BE2C (cell line): ENCODE measurements at regions not wholly inside any gene's neighbourhood (a gene's known extent, or its start where the extent isn't known, plus 50 kb on each side); places are given as distances from the start of the nearest gene placed in this dataset.
"Not testable (repeated sequence)": the region's sequence is repeated elsewhere in the genome, so short reads cannot be mapped to it uniquely, and the experiment has no call there.

Source experiments
- DNase-seq: peaks from one replicate; pipeline ENCODE4 v3.0.0-alpha.2; 2020
- H3K27me3 ChIP-seq: fragments of 250-450 bp; sonication (Bioruptor Pico); 2 replicates; pipeline ENCODE4 v1.5.1; 2020; ENCODE audit warnings: mild to moderate bottlenecking
- H3K36me3 ChIP-seq: fragments of 250-450 bp; sonication (Bioruptor Pico); 2 replicates; pipeline ENCODE4 v1.5.1; 2020; ENCODE audit warnings: mild to moderate bottlenecking
- H3K4me1 ChIP-seq: fragments of 250-450 bp; sonication (Bioruptor Pico); 2 replicates; pipeline ENCODE4 v1.5.1; 2020
- H3K4me3 ChIP-seq: 2 replicates; pipeline ENCODE4 v1.5.1; 2011; ENCODE audit warnings: low read depth, low read length
- H3K9me3 ChIP-seq: fragments of 250-450 bp; sonication (Bioruptor Pico); 2 replicates; pipeline ENCODE4 v1.5.1; 2020
- TF ChIP-seq, protein P1 (sequence below): IDR thresholded peaks from 2 replicates; pipeline ENCODE4 v1.5.1; 2012; ENCODE audit warnings: mild to moderate bottlenecking, low read depth, low read length

DNA sequence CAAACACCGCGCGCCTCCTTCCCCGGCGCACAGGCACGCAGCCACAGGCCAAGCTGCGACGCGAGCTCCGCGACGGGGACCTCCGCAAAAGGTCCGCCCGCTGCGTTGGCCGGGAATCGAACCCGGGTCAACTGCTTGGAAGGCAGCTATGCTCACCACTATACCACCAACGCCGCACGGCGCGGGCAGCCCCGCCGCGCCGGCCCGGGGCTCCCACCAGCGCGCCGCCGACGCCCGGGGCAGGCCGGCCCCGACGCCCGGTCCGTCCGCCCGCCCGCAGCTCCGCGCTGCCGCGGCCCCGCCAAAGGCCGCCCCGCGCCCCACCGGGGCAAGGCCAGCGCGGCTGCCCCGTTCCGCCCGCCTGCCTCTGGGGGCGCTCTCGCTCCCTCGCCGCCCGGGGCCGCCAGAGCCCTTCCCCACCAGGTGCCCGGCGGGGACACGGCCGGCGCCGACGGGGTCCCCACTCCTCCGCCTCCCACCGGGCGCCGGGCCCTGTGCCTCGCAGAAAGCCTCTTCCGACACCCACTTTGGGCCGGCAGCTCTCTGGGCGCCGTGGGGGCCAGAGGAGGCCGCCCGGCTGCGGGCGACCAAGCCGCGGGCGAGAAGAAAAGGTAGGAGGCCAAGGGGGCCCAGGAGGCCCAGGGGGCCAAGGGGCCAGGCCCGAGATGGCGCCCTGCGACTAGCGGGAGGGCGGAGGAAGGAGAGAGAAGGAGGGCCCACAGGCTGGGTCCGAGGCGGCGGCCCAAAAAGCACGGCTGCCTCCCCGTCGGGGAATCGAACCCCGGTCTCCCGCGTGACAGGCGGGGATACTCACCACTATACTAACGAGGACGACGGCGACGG is 50.2 kb upstream of the FCGR2A start:
- H3K4me1 ChIP-seq, H3K4me3 ChIP-seq, DNase-seq, H3K36me3 ChIP-seq, H3K27me3 ChIP-seq, H3K9me3 ChIP-seq: not testable (repeated sequence)

DNA sequence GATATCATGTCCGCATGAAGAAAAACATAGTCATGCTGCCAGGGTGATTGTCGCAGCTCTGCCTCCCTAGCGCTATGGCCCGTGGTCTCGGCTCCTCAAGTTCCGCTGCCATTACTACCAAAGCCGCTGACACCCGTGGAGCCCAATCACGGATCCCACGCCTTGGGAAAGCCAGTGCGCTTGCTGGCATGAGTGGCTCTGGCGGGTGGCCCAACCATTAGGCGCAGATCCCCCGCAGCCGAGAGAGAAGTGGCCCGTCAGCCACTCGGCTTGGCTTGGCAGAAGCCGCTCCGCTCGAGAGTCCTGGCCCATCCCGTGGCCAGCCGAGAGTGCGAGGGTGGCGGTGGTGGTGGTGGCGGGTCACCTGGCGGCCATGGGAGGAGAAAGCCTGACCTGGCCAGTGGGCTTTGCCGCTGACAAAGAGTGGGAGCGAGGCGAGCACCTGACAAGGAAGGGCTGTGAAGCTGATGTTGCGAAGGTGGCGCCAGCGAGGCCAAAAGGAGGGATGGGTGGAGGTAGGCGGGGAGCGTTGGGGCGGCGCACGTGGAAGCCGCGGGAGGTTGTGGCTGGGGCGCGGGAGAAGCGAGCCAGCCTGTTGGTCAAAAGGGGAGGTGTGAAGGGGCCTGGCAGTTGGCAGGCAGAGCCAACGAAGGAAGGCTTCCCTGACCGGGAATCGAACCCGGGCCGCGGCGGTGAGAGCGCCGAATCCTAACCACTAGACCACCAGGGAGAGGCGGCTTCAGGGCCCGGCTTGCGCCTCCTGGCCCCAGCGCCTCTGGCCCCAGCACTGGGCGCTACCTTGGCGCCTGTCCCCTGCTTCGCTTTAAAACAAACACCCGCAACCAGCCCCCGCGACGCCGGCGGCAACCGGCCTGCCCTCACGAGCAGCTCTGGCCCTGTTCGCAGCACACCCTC is 51.0 kb upstream of the FCGR2A start:
- H3K9me3 ChIP-seq, H3K36me3 ChIP-seq, H3K4me3 ChIP-seq, H3K4me1 ChIP-seq, H3K27me3 ChIP-seq: not testable (repeated sequence)
- peak; percentile 54 for DNase-seq

DNA sequence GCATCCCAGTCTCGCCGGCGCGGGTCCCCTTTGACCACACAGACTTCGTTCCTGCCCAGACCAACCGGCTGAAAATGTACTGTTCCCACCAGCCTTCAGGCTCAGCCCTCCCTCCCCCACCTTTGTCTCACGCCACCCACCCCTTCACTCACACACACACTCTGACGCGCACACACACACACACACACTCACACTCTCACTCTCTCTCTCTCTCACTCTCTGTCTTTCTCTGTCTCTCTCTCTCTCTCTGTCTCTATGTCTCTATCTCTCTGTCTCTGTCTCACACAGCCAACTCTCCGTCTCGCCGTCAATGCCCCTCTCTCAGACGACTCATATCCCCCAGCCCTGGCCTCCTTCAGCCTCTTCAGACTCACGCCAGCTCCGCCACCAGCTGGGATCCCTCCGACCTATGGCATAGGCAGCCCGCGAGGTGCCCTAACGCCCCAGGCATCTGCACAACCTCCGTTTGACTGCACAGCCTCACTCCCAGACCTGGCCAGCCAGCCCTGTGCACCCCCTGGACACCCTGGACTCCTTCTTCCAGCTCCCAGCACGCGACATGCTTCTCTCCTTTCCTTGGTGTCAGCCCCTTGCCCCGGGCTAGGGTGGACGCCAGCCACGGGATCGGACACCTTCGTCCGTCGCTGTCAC is 53.4 kb upstream of the FCGR2A start:
- DNase-seq = not testable (repeated sequence)

DNA sequence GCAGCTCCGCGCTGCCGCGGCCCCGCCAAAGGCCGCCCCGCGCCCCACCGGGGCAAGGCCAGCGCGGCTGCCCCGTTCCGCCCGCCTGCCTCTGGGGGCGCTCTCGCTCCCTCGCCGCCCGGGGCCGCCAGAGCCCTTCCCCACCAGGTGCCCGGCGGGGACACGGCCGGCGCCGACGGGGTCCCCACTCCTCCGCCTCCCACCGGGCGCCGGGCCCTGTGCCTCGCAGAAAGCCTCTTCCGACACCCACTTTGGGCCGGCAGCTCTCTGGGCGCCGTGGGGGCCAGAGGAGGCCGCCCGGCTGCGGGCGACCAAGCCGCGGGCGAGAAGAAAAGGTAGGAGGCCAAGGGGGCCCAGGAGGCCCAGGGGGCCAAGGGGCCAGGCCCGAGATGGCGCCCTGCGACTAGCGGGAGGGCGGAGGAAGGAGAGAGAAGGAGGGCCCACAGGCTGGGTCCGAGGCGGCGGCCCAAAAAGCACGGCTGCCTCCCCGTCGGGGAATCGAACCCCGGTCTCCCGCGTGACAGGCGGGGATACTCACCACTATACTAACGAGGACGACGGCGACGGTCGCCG is 57.4 kb upstream of the FCGR2A start:
- not testable (repeated sequence) for DNase-seq, H3K36me3 ChIP-seq, H3K4me1 ChIP-seq, H3K9me3 ChIP-seq, H3K4me3 ChIP-seq, H3K27me3 ChIP-seq

More for the DNA sequence above, 53.4 kb upstream of the FCGR2A start:
- H3K4me3 ChIP-seq, H3K4me1 ChIP-seq, H3K36me3 ChIP-seq, H3K9me3 ChIP-seq, H3K27me3 ChIP-seq: not testable (repeated sequence)

DNA sequence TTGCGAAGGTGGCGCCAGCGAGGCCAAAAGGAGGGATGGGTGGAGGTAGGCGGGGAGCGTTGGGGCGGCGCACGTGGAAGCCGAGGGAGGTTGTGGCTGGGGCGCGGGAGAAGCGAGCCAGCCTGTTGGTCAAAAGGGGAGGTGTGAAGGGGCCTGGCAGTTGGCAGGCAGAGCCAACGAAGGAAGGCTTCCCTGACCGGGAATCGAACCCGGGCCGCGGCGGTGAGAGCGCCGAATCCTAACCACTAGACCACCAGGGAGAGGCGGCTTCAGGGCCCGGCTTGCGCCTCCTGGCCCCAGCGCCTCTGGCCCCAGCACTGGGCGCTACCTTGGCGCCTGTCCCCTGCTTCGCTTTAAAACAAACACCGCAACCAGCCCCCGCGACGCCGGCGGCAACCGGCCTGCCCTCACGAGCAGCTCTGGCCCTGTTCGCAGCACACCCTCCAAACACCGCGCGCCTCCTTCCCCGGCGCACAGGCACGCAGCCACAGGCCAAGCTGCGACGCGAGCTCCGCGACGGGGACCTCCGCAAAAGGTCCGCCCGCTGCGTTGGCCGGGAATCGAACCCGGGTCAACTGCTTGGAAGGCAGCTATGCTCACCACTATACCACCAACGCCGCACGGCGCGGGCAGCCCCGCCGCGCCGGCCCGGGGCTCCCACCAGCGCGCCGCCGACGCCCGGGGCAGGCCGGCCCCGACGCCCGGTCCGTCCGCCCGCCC is 58.1 kb upstream of the FCGR2A start:
- not testable (repeated sequence) for H3K4me1 ChIP-seq, H3K4me3 ChIP-seq, H3K9me3 ChIP-seq, DNase-seq, H3K36me3 ChIP-seq, H3K27me3 ChIP-seq

DNA sequence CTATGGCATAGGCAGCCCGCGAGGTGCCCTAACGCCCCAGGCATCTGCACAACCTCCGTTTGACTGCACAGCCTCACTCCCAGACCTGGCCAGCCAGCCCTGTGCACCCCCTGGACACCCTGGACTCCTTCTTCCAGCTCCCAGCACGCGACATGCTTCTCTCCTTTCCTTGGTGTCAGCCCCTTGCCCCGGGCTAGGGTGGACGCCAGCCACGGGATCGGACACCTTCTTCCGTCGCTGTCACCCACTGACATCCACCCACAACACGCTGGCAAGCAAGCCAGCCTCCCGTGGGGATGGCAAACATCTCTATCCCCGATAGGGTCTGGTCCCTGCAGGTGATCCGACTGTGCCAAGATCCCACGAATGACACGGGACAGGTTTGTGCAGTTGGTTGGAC is 60.5 kb upstream of the FCGR2A start:
- not testable (repeated sequence) for H3K36me3 ChIP-seq, H3K9me3 ChIP-seq, H3K27me3 ChIP-seq, H3K4me1 ChIP-seq, H3K4me3 ChIP-seq
- peak; percentile 25 for DNase-seq

DNA sequence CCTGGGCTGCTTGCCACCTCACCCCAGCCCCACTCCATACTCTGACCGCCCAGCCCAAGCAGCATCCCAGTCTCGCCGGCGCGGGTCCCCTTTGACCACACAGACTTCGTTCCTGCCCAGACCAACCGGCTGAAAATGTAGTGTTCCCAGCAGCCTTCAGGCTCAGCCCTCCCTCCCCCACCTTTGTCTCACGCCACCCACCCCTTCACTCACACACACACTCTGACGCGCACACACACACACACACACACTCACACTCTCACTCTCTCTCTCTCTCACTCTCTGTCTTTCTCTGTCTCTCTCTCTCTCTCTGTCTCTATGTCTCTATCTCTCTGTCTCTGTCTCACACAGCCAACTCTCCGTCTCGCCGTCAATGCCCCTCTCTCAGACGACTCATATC is 61.0 kb upstream of the FCGR2A start:
- not testable (repeated sequence) for H3K9me3 ChIP-seq, H3K27me3 ChIP-seq, H3K4me1 ChIP-seq, DNase-seq, H3K4me3 ChIP-seq, H3K36me3 ChIP-seq

DNA sequence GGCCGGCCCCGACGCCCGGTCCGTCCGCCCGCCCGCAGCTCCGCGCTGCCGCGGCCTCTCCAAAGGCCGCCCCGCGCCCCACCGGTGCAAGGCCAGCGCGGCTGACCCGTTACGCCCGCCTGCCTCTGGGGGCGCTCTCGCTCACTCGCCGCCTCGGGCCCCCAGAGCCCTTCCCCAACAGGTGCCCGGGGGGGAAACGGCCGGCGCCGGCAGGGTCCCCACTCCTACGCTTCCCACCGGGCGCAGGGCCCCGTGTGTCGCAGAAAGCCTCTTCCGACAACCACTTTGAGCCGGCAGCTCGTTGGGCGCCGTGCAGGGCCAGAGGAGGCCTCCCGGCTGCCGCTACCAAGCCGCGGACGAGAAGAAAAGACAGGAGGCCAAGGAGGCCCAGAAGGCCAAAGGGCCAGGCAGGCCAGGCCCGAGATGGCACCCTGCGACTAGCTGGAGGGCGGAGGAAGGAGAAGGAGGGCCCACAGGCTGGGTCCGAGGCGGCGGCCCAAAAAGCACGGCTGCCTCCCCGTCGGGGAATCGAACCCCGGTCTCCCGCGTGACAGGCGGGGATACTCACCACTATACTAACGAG is 64.9 kb upstream of the FCGR2A start:
- peak; percentile 88 for DNase-seq
- Histone ChIP-seq H3K36me3 (no peaks in the 10 kb centered on the region), H3K4me1 (no peaks in the 10 kb centered on the region), H3K27me3 (no peaks in the 10 kb centered on the region), H3K4me3 (peak overlapping the region; percentile 74), H3K9me3 (no peaks in the 10 kb centered on the region)
- TF ChIP-seq, protein P1, sequence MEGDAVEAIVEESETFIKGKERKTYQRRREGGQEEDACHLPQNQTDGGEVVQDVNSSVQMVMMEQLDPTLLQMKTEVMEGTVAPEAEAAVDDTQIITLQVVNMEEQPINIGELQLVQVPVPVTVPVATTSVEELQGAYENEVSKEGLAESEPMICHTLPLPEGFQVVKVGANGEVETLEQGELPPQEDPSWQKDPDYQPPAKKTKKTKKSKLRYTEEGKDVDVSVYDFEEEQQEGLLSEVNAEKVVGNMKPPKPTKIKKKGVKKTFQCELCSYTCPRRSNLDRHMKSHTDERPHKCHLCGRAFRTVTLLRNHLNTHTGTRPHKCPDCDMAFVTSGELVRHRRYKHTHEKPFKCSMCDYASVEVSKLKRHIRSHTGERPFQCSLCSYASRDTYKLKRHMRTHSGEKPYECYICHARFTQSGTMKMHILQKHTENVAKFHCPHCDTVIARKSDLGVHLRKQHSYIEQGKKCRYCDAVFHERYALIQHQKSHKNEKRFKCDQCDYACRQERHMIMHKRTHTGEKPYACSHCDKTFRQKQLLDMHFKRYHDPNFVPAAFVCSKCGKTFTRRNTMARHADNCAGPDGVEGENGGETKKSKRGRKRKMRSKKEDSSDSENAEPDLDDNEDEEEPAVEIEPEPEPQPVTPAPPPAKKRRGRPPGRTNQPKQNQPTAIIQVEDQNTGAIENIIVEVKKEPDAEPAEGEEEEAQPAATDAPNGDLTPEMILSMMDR = peak; percentile 57
